Natural killer cell (primary cell): ENCODE measurements at regions not wholly inside any gene's neighbourhood (a gene's known extent, or its start where the extent isn't known, plus 50 kb on each side); places are given as distances from the start of the nearest gene placed in this dataset.

Experiments
- ATAC-seq, 3 donors: fragments of 150-1000 bp in 2 of 3; fragments of 200-7000 bp in 1 of 3; cut with Tn5 transposase; 1 replicate in 1 of 3; 2 replicates in 2 of 3; pipeline ENCODE4 v1.10.0; 2021; ENCODE audit warnings: mild to moderate bottlenecking in 2 of 3, moderate library complexity in 2 of 3
- DNase-seq, 2 donors: peaks; one replicate each; pipeline versions ENCODE4 v3.0.0 to v3.0.0-alpha.2; 2013 to 2021; ENCODE audit warnings: mixed read lengths in 1 of 2
- H3K27ac ChIP-seq: one replicate; pipeline ENCODE4 v1.5.1; 2013; ENCODE audit warnings: mild to moderate bottlenecking, low read length
- H3K27me3 ChIP-seq: one replicate; pipeline ENCODE4 v1.6.1; 2013; ENCODE audit warnings: low read length; ENCODE audit not compliant: control insufficient read depth, insufficient read depth
- H3K36me3 ChIP-seq: one replicate; pipeline ENCODE4 v1.6.1; 2013; ENCODE audit warnings: low read length; ENCODE audit not compliant: control insufficient read depth, insufficient read depth
- H3K4me1 ChIP-seq: one replicate; pipeline ENCODE4 v1.6.1; 2013; ENCODE audit warnings: low read length; ENCODE audit not compliant: control insufficient read depth, insufficient read depth
- H3K4me3 ChIP-seq: one replicate; pipeline ENCODE4 v1.5.1; 2013; ENCODE audit warnings: low read length
- H3K9me3 ChIP-seq: one replicate; pipeline ENCODE4 v1.6.1; 2013; ENCODE audit warnings: low read length; ENCODE audit not compliant: control insufficient read depth, insufficient read depth
- H3K27ac Mint-ChIP-seq, 2 donors: one replicate each; pipeline ENCODE4 v1.8.0; 2022; ENCODE audit warnings: mild to moderate bottlenecking in 2 of 2, mixed read lengths in 2 of 2, moderate library complexity in 1 of 2
- H3K27me3 Mint-ChIP-seq, 2 donors: one replicate each; pipeline ENCODE4 v1.8.0; 2022; ENCODE audit warnings: low read depth in 2 of 2, mixed read lengths in 2 of 2
- H3K36me3 Mint-ChIP-seq: one replicate; pipeline ENCODE4 v1.8.0; 2022; ENCODE audit warnings: mixed read lengths
- H3K4me1 Mint-ChIP-seq, 2 donors: one replicate each; pipeline ENCODE4 v1.8.0; 2022; ENCODE audit warnings: mixed read lengths in 2 of 2
- H3K4me3 Mint-ChIP-seq: one replicate; pipeline ENCODE4 v1.8.0; 2022; ENCODE audit warnings: mild to moderate bottlenecking, moderate library complexity, mixed read lengths
- H3K9me3 Mint-ChIP-seq, 2 donors: one replicate each; pipeline ENCODE4 v1.8.0; 2022; ENCODE audit warnings: mixed read lengths in 2 of 2
- WGBS: methylation state at CpG from one replicate; pipeline ENCODE4 v1.1.7; 2013; ENCODE audit warnings: missing lambda C conversion rate; ENCODE audit not compliant: insufficient coverage; 5-methylcytosine and 5-hydroxymethylcytosine counted together
- intact Hi-C: fragments of 100-400 bp; cut with micrococcal nuclease; formaldehyde crosslinking; loops from one replicate; pipeline ENCODE4 v1.14.2; 2022
- TF ChIP-seq, protein P1 (sequence below): fragments of 200-600 bp; IDR thresholded peaks from one replicate; pipeline ENCODE4 v1.8.0; 2022; ENCODE audit warnings: antibody characterized with exemption

DNA sequence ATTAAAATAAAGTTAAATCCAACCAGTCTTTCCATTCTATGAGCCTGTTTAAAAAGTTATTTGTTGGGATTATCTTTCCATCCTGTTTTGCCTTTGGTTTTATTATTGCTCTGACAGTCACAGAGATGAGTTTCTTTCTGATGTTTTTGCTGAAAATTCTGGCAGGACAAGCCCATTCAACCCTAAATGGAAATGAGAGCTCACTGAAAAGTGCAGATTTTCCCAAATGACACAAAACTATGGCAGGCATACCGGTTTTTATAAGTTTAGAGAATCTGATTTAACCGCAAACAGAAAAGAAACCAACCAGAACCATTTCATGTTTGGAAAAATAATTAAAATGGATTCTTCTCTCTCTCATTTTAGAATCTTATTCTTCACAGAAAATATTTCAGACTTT, 238.1 kb upstream of the SGO1 start:
- Histone ChIP-seq H3K4me3 (no peak overlapping the region), H3K27me3 (no peaks in the 10 kb centered on the region), H3K36me3 (no peaks in the 10 kb centered on the region), H3K4me1 (no peaks in the 10 kb centered on the region), H3K27ac (no peak overlapping the region), H3K9me3 (no peaks in the 10 kb centered on the region)
- intact Hi-C loops: no loop called here
- H3K27ac Mint-ChIP-seq: no peak overlapping the region
- WGBS: 93% methylated on average over 2 of the region's 2 CpGs
- no peaks in the 10 kb centered on the region for H3K4me1 Mint-ChIP-seq
- H3K27me3 Mint-ChIP-seq: no peaks in the 10 kb centered on the region
- TF ChIP-seq, protein P1, sequence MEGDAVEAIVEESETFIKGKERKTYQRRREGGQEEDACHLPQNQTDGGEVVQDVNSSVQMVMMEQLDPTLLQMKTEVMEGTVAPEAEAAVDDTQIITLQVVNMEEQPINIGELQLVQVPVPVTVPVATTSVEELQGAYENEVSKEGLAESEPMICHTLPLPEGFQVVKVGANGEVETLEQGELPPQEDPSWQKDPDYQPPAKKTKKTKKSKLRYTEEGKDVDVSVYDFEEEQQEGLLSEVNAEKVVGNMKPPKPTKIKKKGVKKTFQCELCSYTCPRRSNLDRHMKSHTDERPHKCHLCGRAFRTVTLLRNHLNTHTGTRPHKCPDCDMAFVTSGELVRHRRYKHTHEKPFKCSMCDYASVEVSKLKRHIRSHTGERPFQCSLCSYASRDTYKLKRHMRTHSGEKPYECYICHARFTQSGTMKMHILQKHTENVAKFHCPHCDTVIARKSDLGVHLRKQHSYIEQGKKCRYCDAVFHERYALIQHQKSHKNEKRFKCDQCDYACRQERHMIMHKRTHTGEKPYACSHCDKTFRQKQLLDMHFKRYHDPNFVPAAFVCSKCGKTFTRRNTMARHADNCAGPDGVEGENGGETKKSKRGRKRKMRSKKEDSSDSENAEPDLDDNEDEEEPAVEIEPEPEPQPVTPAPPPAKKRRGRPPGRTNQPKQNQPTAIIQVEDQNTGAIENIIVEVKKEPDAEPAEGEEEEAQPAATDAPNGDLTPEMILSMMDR: no peak
- DNase-seq (no peak), ATAC-seq (no peak)
- peaks cover 2 to 8% of the 10 kb centered on the region in 2 donors for H3K9me3 Mint-ChIP-seq
- H3K4me3 Mint-ChIP-seq: no peak overlapping the region
- H3K36me3 Mint-ChIP-seq: no peaks in the 10 kb centered on the region

DNA sequence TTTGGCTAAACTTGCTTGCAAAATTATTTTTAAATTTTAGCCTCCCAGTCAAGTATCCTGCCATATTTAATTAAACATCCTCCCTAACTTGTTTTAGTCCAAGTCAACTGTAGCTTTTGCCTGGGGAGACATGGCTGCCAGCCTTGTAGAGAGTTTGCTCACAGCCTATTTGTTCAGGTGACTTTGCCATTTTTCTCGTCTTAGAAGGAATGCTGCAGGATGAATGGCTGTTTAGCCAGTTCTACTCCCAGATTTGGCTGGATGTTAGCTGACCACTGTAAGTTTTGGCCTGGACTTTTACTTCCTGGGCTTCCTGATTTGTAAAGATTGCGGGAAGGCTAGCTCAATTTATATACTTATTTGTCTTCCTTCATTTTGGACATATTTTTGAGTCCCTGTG, 236.4 kb upstream of the SGO1 start:
- Mint-ChIP-seq H3K9me3 (peaks cover 4% of the 10 kb centered on the region in 2 donors), H3K36me3 (no peaks in the 10 kb centered on the region), H3K4me3 (no peak overlapping the region), H3K27me3 (no peaks in the 10 kb centered on the region), H3K4me1 (no peaks in the 10 kb centered on the region), H3K27ac (no peak overlapping the region)
- Histone ChIP-seq H3K4me3 (no peak overlapping the region), H3K36me3 (no peaks in the 10 kb centered on the region), H3K27me3 (no peaks in the 10 kb centered on the region), H3K27ac (no peak overlapping the region), H3K4me1 (no peaks in the 10 kb centered on the region), H3K9me3 (no peaks in the 10 kb centered on the region)
- intact Hi-C loops: no loop called here
- TF ChIP-seq, protein P1: no peak
- 80% methylated on average over 1 of the region's 2 CpGs for WGBS
- DNase-seq: no peak
- no peak for ATAC-seq

DNA sequence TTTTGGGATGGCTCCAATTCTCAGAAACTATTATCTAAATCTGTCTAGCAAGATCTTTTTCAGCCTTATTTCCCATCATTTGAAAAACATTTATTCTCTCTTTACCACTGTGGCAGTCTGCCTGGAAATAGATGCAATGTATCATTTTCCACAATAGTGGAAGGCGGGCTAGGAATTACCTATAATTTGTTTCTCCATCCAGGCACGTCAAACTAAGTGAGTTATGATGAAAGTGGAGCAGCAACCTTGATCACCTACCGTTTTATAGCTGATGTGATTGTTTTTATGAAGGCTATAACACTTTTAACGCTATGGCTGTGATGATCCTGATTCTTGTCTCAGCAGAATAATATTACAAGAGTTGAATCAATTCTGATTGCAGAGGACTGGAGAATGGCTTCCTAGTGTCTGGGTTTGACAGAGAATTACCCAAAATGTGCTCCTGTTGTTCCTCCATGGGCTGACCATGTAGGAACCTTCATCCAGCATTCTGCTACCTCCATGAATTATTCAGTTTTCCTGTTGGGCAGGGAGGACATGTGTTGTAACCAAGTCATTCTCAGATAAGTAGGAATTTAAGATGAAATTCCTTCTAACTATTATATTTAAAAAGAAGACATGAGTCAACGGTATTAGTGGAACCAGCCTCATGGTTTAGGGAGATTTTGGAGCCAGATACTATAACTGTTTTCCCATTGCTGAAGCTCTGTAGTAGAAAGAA, 231.5 kb upstream of the SGO1 start:
- H3K27ac Mint-ChIP-seq: no peak overlapping the region
- no peaks in the 10 kb centered on the region for H3K36me3 ChIP-seq
- DNase-seq (no peak), ATAC-seq (no peak)
- H3K27ac ChIP-seq: no peak overlapping the region
- peaks cover 0 to 5% of the 10 kb centered on the region in 2 donors for H3K9me3 Mint-ChIP-seq
- H3K27me3 ChIP-seq: no peaks in the 10 kb centered on the region
- H3K4me3 Mint-ChIP-seq: no peak overlapping the region
- no peak overlapping the region for H3K4me3 ChIP-seq
- no peaks in the 10 kb centered on the region for H3K27me3 Mint-ChIP-seq
- H3K36me3 Mint-ChIP-seq: no peaks in the 10 kb centered on the region
- 86% methylated on average over 5 of the region's 5 CpGs for WGBS
- H3K4me1 Mint-ChIP-seq: no peaks in the 10 kb centered on the region
- H3K4me1 ChIP-seq: no peaks in the 10 kb centered on the region
- TF ChIP-seq, protein P1: no peak
- intact Hi-C loops: no loop called here
- H3K9me3 ChIP-seq: no peaks in the 10 kb centered on the region

DNA sequence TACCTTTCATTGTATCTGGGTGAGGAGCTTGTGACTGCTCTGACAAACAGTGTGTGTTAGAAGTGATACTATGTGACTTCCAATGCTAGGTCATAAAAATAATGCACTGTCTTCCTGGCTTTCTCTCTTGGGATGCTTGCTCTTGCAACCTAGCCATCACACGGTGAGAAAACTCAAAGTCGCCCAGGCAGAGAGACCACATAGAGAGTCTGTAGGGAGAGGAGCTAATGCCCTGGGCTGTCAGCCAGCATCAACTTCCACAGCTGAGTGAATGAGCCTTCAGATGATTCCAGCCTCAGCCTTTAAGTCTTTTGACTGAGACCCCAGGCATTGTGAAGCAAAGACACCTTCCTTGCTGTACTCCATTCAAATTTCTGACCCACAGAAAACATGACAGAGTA, 220.6 kb upstream of the SGO1 start:
- no peaks in the 10 kb centered on the region for H3K4me1 ChIP-seq
- H3K4me3 ChIP-seq: no peak overlapping the region
- DNase-seq (no peak), ATAC-seq (no peak)
- H3K36me3 Mint-ChIP-seq: no peaks in the 10 kb centered on the region
- intact Hi-C loops: no loop called here
- TF ChIP-seq, protein P1: no peak
- no peaks in the 10 kb centered on the region for H3K9me3 ChIP-seq
- no peak overlapping the region for H3K27ac Mint-ChIP-seq
- peaks cover 0 to 4% of the 10 kb centered on the region in 2 donors for H3K9me3 Mint-ChIP-seq
- no peaks in the 10 kb centered on the region for H3K27me3 ChIP-seq
- no peaks in the 10 kb centered on the region for H3K4me1 Mint-ChIP-seq
- no peak overlapping the region for H3K4me3 Mint-ChIP-seq
- no peaks in the 10 kb centered on the region for H3K36me3 ChIP-seq
- 96% methylated on average over 2 of the region's 2 CpGs for WGBS
- no peaks in the 10 kb centered on the region for H3K27me3 Mint-ChIP-seq
- no peak overlapping the region for H3K27ac ChIP-seq
